Testis (tissue), 2 donors: ENCODE measurements at regions not wholly inside any gene's neighbourhood (a gene's known extent, or its start where the extent isn't known, plus 50 kb on each side); places are given as distances from the start of the nearest gene placed in this dataset.
"Not testable (repeated sequence)": the region's sequence is repeated elsewhere in the genome, so short reads cannot be mapped to it uniquely, and the experiment has no call there.

Experiments
- DNase-seq: peaks from one replicate; pipeline ENCODE4 v3.0.0-alpha.2; 2019
- H3K27ac ChIP-seq, 2 donors: fragments of 200-600 bp; sonication (generic); one replicate each; pipeline ENCODE4 v1.5.1; 2019
- H3K27me3 ChIP-seq: fragments of 200-600 bp; sonication (generic); one replicate; pipeline ENCODE4 v1.5.1; 2019
- H3K36me3 ChIP-seq: fragments of 200-600 bp; sonication (generic); one replicate; pipeline ENCODE4 v1.5.1; 2017; ENCODE audit warnings: low read depth; ENCODE audit errors: missing control alignments
- H3K4me1 ChIP-seq: fragments of 200-600 bp; sonication (generic); one replicate; pipeline ENCODE4 v1.5.1; 2019
- H3K4me3 ChIP-seq, 2 donors: fragments of 200-600 bp; sonication (generic); one replicate each; pipeline ENCODE4 v1.5.1; 2017 to 2019
- H3K9me3 ChIP-seq: fragments of 200-600 bp; sonication (generic); one replicate; pipeline ENCODE4 v1.5.1; 2017
- CTCF ChIP-seq, 3 experiments: fragments of 450-650 bp in 2 of 3; fragments of 200-600 bp in 1 of 3; sonication (generic) in 1 of 3; IDR thresholded peaks; one replicate each; pipeline ENCODE4 v1.5.1; 2016 to 2019; ENCODE audit warnings: antibody characterized with exemption in 3 of 3, mild to moderate bottlenecking in 2 of 3, moderate library complexity in 1 of 3
- POLR2A ChIP-seq: fragments of 450-650 bp; IDR thresholded peaks from one replicate; pipeline ENCODE4 v1.6.1; 2017; ENCODE audit warnings: antibody characterized with exemption, mild to moderate bottlenecking, moderate library complexity
- WGBS, 2 donors: methylation state at CpG; one replicate each; pipeline ENCODE4 v1.1.5; 2018; 5-methylcytosine and 5-hydroxymethylcytosine counted together
- intact Hi-C: fragments of 100-400 bp; cut with DNase I; formaldehyde crosslinking; loops from one replicate; pipeline ENCODE4 v1.15.1; 2023; ENCODE audit warnings: low total_unique reads

DNA sequence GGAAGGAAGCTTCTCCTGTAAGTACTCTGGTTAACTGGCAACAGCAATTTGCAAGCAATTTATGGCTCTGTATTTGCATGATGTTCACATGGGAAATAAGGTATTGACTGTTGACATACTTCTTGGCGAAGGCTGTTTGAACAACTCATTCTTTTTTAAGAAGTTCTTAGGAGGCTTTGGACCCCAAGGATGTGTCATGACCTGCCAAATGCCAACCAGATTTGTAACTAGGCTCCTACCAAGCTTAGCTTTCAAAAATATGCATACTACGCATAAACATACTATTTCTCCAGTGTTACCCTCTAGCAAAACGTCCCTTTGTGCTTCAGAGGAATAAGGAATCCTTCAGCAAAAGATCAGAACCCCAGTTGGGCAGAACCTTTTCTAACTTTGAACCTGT lies 165.2 kb upstream of the MSX2 start:
- Histone ChIP-seq H3K27ac (no peak overlapping the region), H3K36me3 (no peaks in the 10 kb centered on the region), H3K4me1 (no peaks in the 10 kb centered on the region), H3K9me3 (no peaks in the 10 kb centered on the region), H3K4me3 (no peak overlapping the region), H3K27me3 (no peaks in the 10 kb centered on the region)
- TF ChIP-seq CTCF (IDR thresholded peaks at IDR 0.05): no peak
- TF ChIP-seq POLR2A: no peak
- DNase-seq: no peak
- 74 to 81% methylated on average over 3 of the region's 3 CpGs for WGBS, 2 donors
- intact Hi-C loops: no loop called here

DNA sequence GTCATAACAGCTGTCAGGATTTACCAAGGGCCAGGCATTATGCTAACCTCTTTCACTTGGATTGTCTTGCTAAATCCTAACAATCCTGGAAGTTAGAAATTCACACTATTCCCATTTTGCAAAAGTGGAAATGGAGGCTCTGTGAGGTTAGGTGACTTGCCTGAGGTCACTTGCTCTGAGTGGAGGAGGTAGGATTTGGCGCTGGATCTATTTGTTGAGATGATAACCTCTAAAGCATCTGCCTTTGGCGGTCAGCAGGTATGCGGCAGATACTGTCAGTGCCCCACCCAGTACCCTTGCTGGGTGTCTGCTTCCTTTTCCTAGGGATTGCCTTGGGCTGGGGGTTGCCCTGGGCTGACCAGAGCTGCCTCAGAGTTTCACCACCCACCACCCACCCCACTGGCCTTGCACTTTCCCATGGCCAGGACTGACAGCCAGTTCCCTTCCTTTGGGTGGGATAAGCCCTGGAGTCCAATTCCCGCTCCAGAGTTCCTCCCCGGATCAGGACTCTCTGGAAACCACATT lies 164.8 kb upstream of the MSX2 start:
- Histone ChIP-seq H3K36me3 (no peaks in the 10 kb centered on the region), H3K9me3 (no peaks in the 10 kb centered on the region), H3K4me1 (no peaks in the 10 kb centered on the region), H3K27me3 (no peaks in the 10 kb centered on the region), H3K4me3 (no peak overlapping the region), H3K27ac (no peak overlapping the region)
- TF ChIP-seq POLR2A (no peak), CTCF (IDR thresholded peaks at IDR 0.05) (no peak)
- WGBS, 2 donors: 87 to 93% methylated on average over 5 of the region's 5 CpGs
- no peak for DNase-seq
- intact Hi-C loops: no loop called here

- H3K27ac ChIP-seq: no peak overlapping the region
- no peaks in the 10 kb centered on the region for H3K27me3 ChIP-seq
- no peaks in the 10 kb centered on the region for H3K9me3 ChIP-seq
- H3K4me1 ChIP-seq: no peaks in the 10 kb centered on the region
- no peaks in the 10 kb centered on the region for H3K36me3 ChIP-seq
- TF ChIP-seq CTCF (IDR thresholded peaks at IDR 0.05) (no peak), POLR2A (no peak)
- H3K4me3 ChIP-seq: no peak overlapping the region
- intact Hi-C loops: no loop called here
- no peak for DNase-seq
- 78 to 81% methylated on average over 3 of the region's 3 CpGs for WGBS, 2 donors
Observed at GRCh38 chr5:174560861-174561260, 163.5 kb upstream of the MSX2 start.

DNA sequence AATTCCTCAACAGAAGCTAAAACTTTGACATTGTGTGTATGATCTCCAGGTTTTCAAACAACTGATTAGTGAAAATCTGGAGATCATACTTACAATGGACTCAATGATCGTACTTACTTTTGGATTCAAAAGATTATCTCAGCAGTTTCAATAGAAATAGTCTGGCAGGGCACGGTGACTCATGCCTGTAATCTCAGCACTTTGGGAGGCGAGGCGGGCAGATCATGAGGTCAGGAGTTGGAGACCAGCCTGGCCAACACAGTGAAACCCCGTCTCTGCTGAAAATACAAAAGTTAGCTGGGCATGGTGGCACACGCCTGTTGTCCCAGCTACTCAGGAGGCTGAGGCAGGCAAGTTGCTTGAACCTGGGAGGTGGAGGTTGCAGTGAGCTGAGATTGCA lies 161.3 kb upstream of the MSX2 start:
- H3K4me3 ChIP-seq, intact Hi-C loops, H3K4me1 ChIP-seq, H3K9me3 ChIP-seq, DNase-seq, H3K27me3 ChIP-seq, H3K27ac ChIP-seq, H3K36me3 ChIP-seq: not testable (repeated sequence)
- WGBS, 2 donors: 73 to 82% methylated on average over 6 of the region's 6 CpGs

DNA sequence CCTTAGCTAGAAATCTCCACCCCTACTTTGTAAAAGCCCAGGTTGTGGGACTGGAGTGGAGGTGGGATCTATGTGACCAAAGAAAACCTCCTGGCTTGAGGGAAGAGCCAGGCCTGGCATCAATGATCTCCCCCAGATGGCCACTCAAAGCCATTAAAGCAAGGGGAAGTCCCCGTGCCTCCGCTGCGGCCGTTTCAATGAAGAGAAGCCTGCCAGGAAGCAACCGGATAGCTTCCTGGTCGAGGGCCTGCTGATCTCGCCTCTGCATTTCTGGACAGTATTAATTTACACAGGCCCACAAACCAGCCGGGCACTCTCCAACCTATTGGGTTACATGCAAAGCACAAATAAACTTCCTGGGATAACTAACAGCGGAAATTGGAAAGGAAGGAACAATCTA lies 160.5 kb upstream of the MSX2 start:
- no peaks in the 10 kb centered on the region for H3K27me3 ChIP-seq
- H3K4me3 ChIP-seq: no peak overlapping the region
- TF ChIP-seq CTCF (IDR thresholded peaks at IDR 0.05) (no peak), POLR2A (no peak)
- H3K36me3 ChIP-seq: no peaks in the 10 kb centered on the region
- intact Hi-C loops: no loop called here
- no peaks in the 10 kb centered on the region for H3K9me3 ChIP-seq
- 43 to 50% methylated on average over 6 to 9 of the region's 9 CpGs for WGBS, 2 donors
- DNase-seq: no peak
- H3K27ac ChIP-seq: no peak overlapping the region
- H3K4me1 ChIP-seq: no peaks in the 10 kb centered on the region
